Smooth muscle cell (in vitro differentiated cells): ENCODE measurements at regions not wholly inside any gene's neighbourhood (a gene's known extent, or its start where the extent isn't known, plus 50 kb on each side); places are given as distances from the start of the nearest gene placed in this dataset.

Experiments
- DNase-seq: peaks from one replicate; lab custom pipeline; 2025; ENCODE audit not compliant: unreplicated experiment; lab: John Stamatoyannopoulos, UW
- H2AFZ ChIP-seq: fragments of 200-600 bp; sonication (generic); 2 replicates; pipeline ENCODE4 v1.6.0; 2016; ENCODE audit warnings: antibody characterized with exemption, low read depth, mild to moderate bottlenecking
- H3F3A ChIP-seq: fragments of 200-600 bp; sonication (generic); 2 replicates; pipeline ENCODE4 v1.6.0; 2017; ENCODE audit warnings: antibody characterized with exemption, low read depth
- H3K27ac ChIP-seq: fragments of 200-600 bp; sonication (generic); 2 replicates; pipeline ENCODE4 v1.5.1; 2016; ENCODE audit warnings: low read depth, mild to moderate bottlenecking
- H3K27me3 ChIP-seq: fragments of 200-600 bp; sonication (generic); 2 replicates; pipeline ENCODE4 v1.6.1; 2016; ENCODE audit warnings: low read depth, mild to moderate bottlenecking
- H3K36me3 ChIP-seq: fragments of 200-600 bp; sonication (generic); 2 replicates; pipeline ENCODE4 v1.5.1; 2016; ENCODE audit warnings: low read depth
- H3K4me1 ChIP-seq: fragments of 200-600 bp; sonication (generic); 2 replicates; pipeline ENCODE4 v1.5.1; 2016; ENCODE audit warnings: low read depth
- H3K4me2 ChIP-seq: fragments of 200-600 bp; sonication (generic); 2 replicates; pipeline ENCODE4 v1.6.0; 2016; ENCODE audit warnings: mild to moderate bottlenecking
- H3K4me3 ChIP-seq: fragments of 200-600 bp; sonication (generic); 2 replicates; pipeline ENCODE4 v1.5.1; 2016; ENCODE audit warnings: mild to moderate bottlenecking
- H3K79me2 ChIP-seq: fragments of 200-600 bp; sonication (generic); 2 replicates; pipeline ENCODE4 v1.6.0; 2016; ENCODE audit warnings: low read depth, mild to moderate bottlenecking
- H3K9ac ChIP-seq: fragments of 200-600 bp; sonication (generic); 2 replicates; pipeline ENCODE4 v1.6.0; 2016; ENCODE audit warnings: low read depth
- H3K9me3 ChIP-seq: fragments of 200-600 bp; sonication (generic); replicated peaks from 2 replicates; pipeline ENCODE4 v1.5.1; 2016; ENCODE audit warnings: low read depth
- H4K20me1 ChIP-seq: fragments of 200-600 bp; sonication (generic); 2 replicates; pipeline ENCODE4 v1.6.0; 2016; ENCODE audit warnings: low read depth
- CTCF ChIP-seq: fragments of 200-600 bp; sonication (generic); IDR thresholded peaks from 2 replicates; pipeline ENCODE4 v1.5.1; 2017; ENCODE audit warnings: borderline replicate concordance, mild to moderate bottlenecking, antibody characterized with exemption; ENCODE audit not compliant: insufficient read depth, poor library complexity, severe bottlenecking
- WGBS: methylation state at CpG from one replicate; pipeline ENCODE4 v1.1.7; 2016; ENCODE audit warnings: low lambda C conversion rate; 5-methylcytosine and 5-hydroxymethylcytosine counted together

GRCh38 chr2:105686588-105686987, 58.1 kb upstream of the NCK2 start:
- no peak overlapping the region for H3K27ac ChIP-seq

GRCh38 chr2:105683011-105683492, 61.7 kb upstream of the NCK2 start:
- no peak overlapping the region for H2AFZ ChIP-seq
- no peak for DNase-seq
- no peaks in the 10 kb centered on the region for H3K4me1 ChIP-seq
- no peaks in the 10 kb centered on the region for H3K79me2 ChIP-seq
- no peaks in the 10 kb centered on the region for H4K20me1 ChIP-seq
- no peaks in the 10 kb centered on the region for H3K36me3 ChIP-seq
- no peaks in the 10 kb centered on the region for H3F3A ChIP-seq
- peaks cover 1% of the 10 kb centered on the region for H3K27me3 ChIP-seq
- no peak overlapping the region for H3K4me3 ChIP-seq
- no peak overlapping the region for H3K27ac ChIP-seq
- no peaks in the 10 kb centered on the region for H3K9me3 ChIP-seq
- TF ChIP-seq CTCF = no peak
- H3K4me2 ChIP-seq = no peak overlapping the region
- H3K9ac ChIP-seq = no peak overlapping the region

More at GRCh38 chr2:105686588-105686987, 58.1 kb upstream of the NCK2 start:
- no peaks in the 10 kb centered on the region for H4K20me1 ChIP-seq
- no peaks in the 10 kb centered on the region for H3F3A ChIP-seq
- no peaks in the 10 kb centered on the region for H3K27me3 ChIP-seq
- H3K4me2 ChIP-seq = no peak overlapping the region
- no peak overlapping the region for H3K9ac ChIP-seq
- H3K4me3 ChIP-seq = no peak overlapping the region
- 72% methylated on average over 5 of the region's 5 CpGs for WGBS
- H3K4me1 ChIP-seq = no peaks in the 10 kb centered on the region
- TF ChIP-seq CTCF = no peak
- no peaks in the 10 kb centered on the region for H3K9me3 ChIP-seq
- H3K36me3 ChIP-seq = no peaks in the 10 kb centered on the region
- no peaks in the 10 kb centered on the region for H3K79me2 ChIP-seq
- DNase-seq = no peak
- H2AFZ ChIP-seq = no peak overlapping the region

- 94% methylated on average over 6 of the region's 6 CpGs for WGBS
- H3K36me3 ChIP-seq = no peaks in the 10 kb centered on the region
- H3K4me2 ChIP-seq = no peak overlapping the region
- H3K9ac ChIP-seq = no peak overlapping the region
- no peaks in the 10 kb centered on the region for H3K9me3 ChIP-seq
- H3K79me2 ChIP-seq = no peaks in the 10 kb centered on the region
- no peak overlapping the region for H3K27ac ChIP-seq
- no peak overlapping the region for H3K4me3 ChIP-seq
- no peaks in the 10 kb centered on the region for H3F3A ChIP-seq
- TF ChIP-seq CTCF = no peak
- H4K20me1 ChIP-seq = no peaks in the 10 kb centered on the region
- H3K27me3 ChIP-seq = peaks cover 5% of the 10 kb centered on the region
- H2AFZ ChIP-seq = no peak overlapping the region
- no peaks in the 10 kb centered on the region for H3K4me1 ChIP-seq
- DNase-seq = no peak
Measured at GRCh38 chr2:105682401-105682800, 62.3 kb upstream of the NCK2 start.

GRCh38 chr2:105681927-105682326, 62.8 kb upstream of the NCK2 start:
- Histone ChIP-seq H4K20me1 (no peaks in the 10 kb centered on the region), H3K27me3 (peaks cover 9% of the 10 kb centered on the region), H3K4me3 (no peak overlapping the region), H3K9me3 (no peaks in the 10 kb centered on the region), H3K4me1 (no peaks in the 10 kb centered on the region), H3F3A (no peaks in the 10 kb centered on the region), H2AFZ (no peak overlapping the region), H3K4me2 (no peak overlapping the region), H3K79me2 (no peaks in the 10 kb centered on the region), H3K36me3 (no peaks in the 10 kb centered on the region), H3K9ac (no peak overlapping the region), H3K27ac (no peak overlapping the region)
- TF ChIP-seq CTCF = no peak
- WGBS = 98% methylated on average over 2 of the region's 2 CpGs
- no peak for DNase-seq
